ENCODE measurements at regions not wholly inside any gene's neighbourhood (a gene's known extent, or its start where the extent isn't known, plus 50 kb on each side); places are given as distances from the start of the nearest gene placed in this dataset.

DNA sequence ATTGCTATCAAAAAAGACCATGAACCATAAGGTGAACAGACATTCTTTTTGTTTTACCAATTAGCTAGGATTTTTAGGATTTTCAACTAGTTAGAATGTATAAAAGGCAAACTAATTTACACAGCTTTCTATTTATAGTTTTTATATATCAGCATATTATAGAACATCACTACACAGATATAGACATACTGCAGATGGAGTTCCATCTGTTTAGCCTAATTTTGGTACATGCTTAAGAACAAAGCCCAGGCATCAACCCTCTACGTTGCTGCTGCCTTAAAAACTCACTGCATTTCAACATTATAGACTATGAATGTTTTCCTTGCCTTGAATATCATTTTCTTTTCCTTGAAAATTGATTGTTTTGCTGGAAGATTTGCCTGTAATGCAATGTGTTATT lies 2227.5 kb upstream of the C9orf72 start:
- TF ChIP-seq, protein P1, sequence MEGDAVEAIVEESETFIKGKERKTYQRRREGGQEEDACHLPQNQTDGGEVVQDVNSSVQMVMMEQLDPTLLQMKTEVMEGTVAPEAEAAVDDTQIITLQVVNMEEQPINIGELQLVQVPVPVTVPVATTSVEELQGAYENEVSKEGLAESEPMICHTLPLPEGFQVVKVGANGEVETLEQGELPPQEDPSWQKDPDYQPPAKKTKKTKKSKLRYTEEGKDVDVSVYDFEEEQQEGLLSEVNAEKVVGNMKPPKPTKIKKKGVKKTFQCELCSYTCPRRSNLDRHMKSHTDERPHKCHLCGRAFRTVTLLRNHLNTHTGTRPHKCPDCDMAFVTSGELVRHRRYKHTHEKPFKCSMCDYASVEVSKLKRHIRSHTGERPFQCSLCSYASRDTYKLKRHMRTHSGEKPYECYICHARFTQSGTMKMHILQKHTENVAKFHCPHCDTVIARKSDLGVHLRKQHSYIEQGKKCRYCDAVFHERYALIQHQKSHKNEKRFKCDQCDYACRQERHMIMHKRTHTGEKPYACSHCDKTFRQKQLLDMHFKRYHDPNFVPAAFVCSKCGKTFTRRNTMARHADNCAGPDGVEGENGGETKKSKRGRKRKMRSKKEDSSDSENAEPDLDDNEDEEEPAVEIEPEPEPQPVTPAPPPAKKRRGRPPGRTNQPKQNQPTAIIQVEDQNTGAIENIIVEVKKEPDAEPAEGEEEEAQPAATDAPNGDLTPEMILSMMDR (IDR thresholded peaks at IDR 0.05): no peak
- no peak for TF ChIP-seq POLR2A (IDR thresholded peaks at IDR 0.05)
- 60 to 70% methylated on average over 1 of the region's 1 CpG for WGBS, 2 donors

GRCh38 chr9:29802454-29802853 lies 2229.2 kb upstream of the C9orf72 start:
- intact Hi-C loops (cut with DNase I; ENCODE audit: low total_unique reads): no loop called here
- Histone ChIP-seq H3K27me3 (no peaks in the 10 kb centered on the region), H3K27ac (no peak overlapping the region), H3K36me3 (ENCODE audit: low read depth, missing control alignments) (no peaks in the 10 kb centered on the region), H3K9me3 (no peaks in the 10 kb centered on the region), H3K4me3 (no peak overlapping the region), H3K4me1 (no peaks in the 10 kb centered on the region)
- no peak for DNase-seq
- WGBS, 2 donors: 68 to 83% methylated on average over 3 of the region's 3 CpGs
- TF ChIP-seq POLR2A (IDR thresholded peaks at IDR 0.05): no peak
- TF ChIP-seq, protein P1 (IDR thresholded peaks at IDR 0.05): no peak

More for the DNA sequence above, 2227.5 kb upstream of the C9orf72 start:
- Histone ChIP-seq H3K27me3 (no peaks in the 10 kb centered on the region), H3K4me1 (no peaks in the 10 kb centered on the region), H3K4me3 (no peak overlapping the region), H3K9me3 (no peaks in the 10 kb centered on the region), H3K36me3 (ENCODE audit: low read depth, missing control alignments) (no peaks in the 10 kb centered on the region), H3K27ac (no peak overlapping the region)
- DNase-seq: no peak
- intact Hi-C loops (cut with DNase I; ENCODE audit: low total_unique reads): no loop called here

DNA sequence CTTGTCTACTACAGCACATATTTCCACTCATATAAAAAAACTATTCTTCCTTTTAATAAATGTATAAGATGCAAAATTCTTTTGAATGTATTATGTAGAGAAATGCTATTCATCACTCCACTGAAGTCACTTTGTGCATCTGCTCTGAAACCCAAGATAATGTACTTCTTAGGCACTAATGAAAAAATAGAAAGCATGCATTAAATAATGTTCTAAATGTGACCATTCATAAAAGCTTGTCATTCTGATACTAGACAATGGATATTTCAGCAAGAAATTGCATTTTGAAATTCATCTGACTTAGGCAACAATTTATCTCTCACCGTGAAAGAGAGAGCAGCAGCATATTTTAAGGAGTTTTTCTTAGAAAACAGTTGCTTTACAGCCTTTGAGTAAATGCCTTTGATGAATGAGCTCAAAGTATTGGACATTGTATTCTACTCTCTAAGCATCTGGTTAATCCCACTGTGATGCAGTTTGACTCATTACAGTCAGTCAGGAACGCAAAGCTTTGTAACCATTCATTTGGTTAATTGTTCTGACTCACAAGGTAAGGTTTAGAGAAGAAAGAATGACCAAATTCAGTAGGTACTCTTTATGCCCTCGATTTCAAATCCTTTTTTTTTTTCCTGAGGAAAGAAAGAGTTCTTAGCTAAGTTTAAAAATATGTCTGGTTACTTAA lies 2233.8 kb upstream of the C9orf72 start:
- Histone ChIP-seq H3K4me3 (no peak overlapping the region), H3K4me1 (no peaks in the 10 kb centered on the region), H3K27me3 (no peaks in the 10 kb centered on the region), H3K27ac (no peak overlapping the region), H3K36me3 (ENCODE audit: low read depth, missing control alignments) (no peaks in the 10 kb centered on the region), H3K9me3 (no peaks in the 10 kb centered on the region)
- no peak for DNase-seq
- intact Hi-C loops (cut with DNase I; ENCODE audit: low total_unique reads): no loop called here
- 54% methylated on average over 3 of the region's 3 CpGs for whole genome bisulfite sequencing, 2 donors
- no peak for TF ChIP-seq POLR2A (IDR thresholded peaks at IDR 0.05)
- TF ChIP-seq, protein P1 (IDR thresholded peaks at IDR 0.05): no peak

- H3K27ac ChIP-seq: no peak overlapping the region
- intact Hi-C loops (cut with DNase I; ENCODE audit: low total_unique reads): no loop called here
- H3K27me3 ChIP-seq: no peaks in the 10 kb centered on the region
- WGBS, 2 donors: 85 to 91% methylated on average over 4 to 6 of the region's 6 CpGs
- H3K9me3 ChIP-seq: no peaks in the 10 kb centered on the region
- TF ChIP-seq, protein P1 (IDR thresholded peaks at IDR 0.05): no peak
- TF ChIP-seq POLR2A (IDR thresholded peaks at IDR 0.05): no peak
- no peak for DNase-seq
- H3K4me1 ChIP-seq: no peaks in the 10 kb centered on the region
- H3K4me3 ChIP-seq: no peak overlapping the region
- no peaks in the 10 kb centered on the region for H3K36me3 ChIP-seq (ENCODE audit: low read depth, missing control alignments)
These were observed 2243.8 kb upstream of the C9orf72 start for GRCh38 chr9:29816954-29817703.

Measured in testis (tissue), 2 donors.